Common myeloid progenitor, CD34-positive (primary cell): ENCODE measurements at regions not wholly inside any gene's neighbourhood (a gene's known extent, or its start where the extent isn't known, plus 50 kb on each side); places are given as distances from the start of the nearest gene placed in this dataset.

Experiments used
- CTCF ChIA-PET: fragments of 350-600 bp; sonication (Branson Sonifier 250); formaldehyde crosslinking; loops from one replicate; lab custom pipeline; 2021; ENCODE audit warnings: antibody characterized with exemption; lab: Charles Lee
- POLR2A ChIA-PET: fragments of 350-600 bp; sonication (Branson Sonifier 250); formaldehyde crosslinking; loops from one replicate; lab custom pipeline; 2021; ENCODE audit warnings: antibody characterized with exemption; lab: Charles Lee
- DNase-seq, 3 donors: peaks; one replicate each; pipeline versions ENCODE4 v3.0.0 to v3.0.0-alpha.2; 2013
- H3K27ac ChIP-seq, 2 experiments: 1 replicate in 1 of 2; 2 replicates in 1 of 2; pipeline ENCODE4 v1.7.0; 2013; ENCODE audit warnings: inconsistent platforms in 2 of 2, low read length in 2 of 2, mild to moderate bottlenecking in 2 of 2, low read depth in 1 of 2, moderate library complexity in 1 of 2; ENCODE audit not compliant: severe bottlenecking in 2 of 2, insufficient read depth in 1 of 2, poor library complexity in 1 of 2
- H3K27me3 ChIP-seq, 5 experiments: replicated peaks in 2 of 5; 1 replicate in 3 of 5; 2 replicates in 2 of 5; pipeline versions ENCODE4 v1.6.1 to v1.7.0; 2013; ENCODE audit warnings: low read length in 4 of 5, mild to moderate bottlenecking in 2 of 5, moderate library complexity in 2 of 5, inconsistent platforms in 1 of 5; ENCODE audit not compliant: insufficient read depth in 5 of 5, control insufficient read depth in 4 of 5
- H3K36me3 ChIP-seq, 4 experiments: 1 replicate in 2 of 4; 2 replicates in 2 of 4; pipeline versions ENCODE4 v1.6.1 to v1.7.0; 2013; ENCODE audit warnings: low read length in 3 of 4, control low read depth in 1 of 4, mild to moderate bottlenecking in 1 of 4; ENCODE audit not compliant: control insufficient read depth in 4 of 4, insufficient read depth in 4 of 4
- H3K4me1 ChIP-seq, 4 experiments: 1 replicate in 3 of 4; 2 replicates in 1 of 4; pipeline versions ENCODE4 v1.6.1 to v1.7.1; 2013; ENCODE audit warnings: low read length in 3 of 4, mild to moderate bottlenecking in 3 of 4, control low read depth in 1 of 4, inconsistent platforms in 1 of 4, moderate library complexity in 1 of 4; ENCODE audit not compliant: control insufficient read depth in 4 of 4, insufficient read depth in 4 of 4; ENCODE audit errors: control extremely low read depth in 1 of 4
- H3K4me3 ChIP-seq, 7 experiments: 1 replicate in 4 of 7; 2 replicates in 3 of 7; pipeline versions ENCODE4 v1.5.1 to v1.7.0; 2013; ENCODE audit warnings: mild to moderate bottlenecking in 7 of 7, low read length in 6 of 7, moderate library complexity in 6 of 7, inconsistent platforms in 2 of 7, low read depth in 2 of 7, control low read depth in 1 of 7; ENCODE audit not compliant: insufficient read depth in 4 of 7, control insufficient read depth in 1 of 7; ENCODE audit errors: extremely low read depth in 1 of 7
- H3K9me3 ChIP-seq, 5 experiments: 1 replicate in 4 of 5; 2 replicates in 1 of 5; pipeline versions ENCODE4 v1.6.1 to v1.7.1; 2013; ENCODE audit warnings: low read length in 4 of 5, mild to moderate bottlenecking in 2 of 5, inconsistent platforms in 1 of 5, low read depth in 1 of 5, moderate library complexity in 1 of 5; ENCODE audit not compliant: control insufficient read depth in 4 of 5, insufficient read depth in 2 of 5; ENCODE audit errors: control extremely low read depth in 1 of 5
- WGBS: methylation state at CpG from one replicate; pipeline ENCODE4 v1.1.5; 2013; ENCODE audit not compliant: insufficient coverage; 5-methylcytosine and 5-hydroxymethylcytosine counted together

DNA sequence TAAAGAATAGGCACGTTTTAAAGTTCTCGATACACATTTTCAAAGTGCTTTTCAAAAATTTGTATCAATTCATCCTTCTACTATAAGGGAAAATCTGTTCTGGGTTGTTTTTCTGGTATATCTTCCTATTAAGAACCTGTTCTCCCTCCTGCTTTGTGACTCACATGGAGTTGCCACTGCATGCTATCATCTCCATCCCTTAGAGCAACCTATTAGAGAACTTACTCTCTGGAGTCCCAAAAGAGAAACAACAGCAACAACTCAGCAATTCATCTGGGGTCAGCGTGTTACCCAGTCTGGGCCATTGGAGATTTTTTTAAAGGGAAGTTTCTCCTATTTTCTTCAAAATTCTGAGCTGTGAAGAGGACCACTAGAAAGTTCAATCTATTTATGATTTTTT, 227.4 kb downstream of the HLX start:
- no CpG with 5 or more reads among the region's 3 CpGs for WGBS
- CTCF ChIA-PET = interaction anchor here (0.8 kb wide), 1 partner anchor 10 kb away, joined by 3 read pairs; no protein-coding TSS in a partner anchor
- H3K9me3 ChIP-seq = peaks cover 0 to 19% (median 2%) of the 10 kb centered on the region in 5 experiments
- no peak overlapping the region for H3K4me3 ChIP-seq
- no peaks in the 10 kb centered on the region for H3K36me3 ChIP-seq
- POLR2A ChIA-PET = no interaction called here
- DNase-seq = no peak
- H3K4me1 ChIP-seq = peaks cover 0 to 2% (median 1%) of the 10 kb centered on the region in 4 experiments
- no peaks in the 10 kb centered on the region for H3K27me3 ChIP-seq
- H3K27ac ChIP-seq = no peak overlapping the region

DNA sequence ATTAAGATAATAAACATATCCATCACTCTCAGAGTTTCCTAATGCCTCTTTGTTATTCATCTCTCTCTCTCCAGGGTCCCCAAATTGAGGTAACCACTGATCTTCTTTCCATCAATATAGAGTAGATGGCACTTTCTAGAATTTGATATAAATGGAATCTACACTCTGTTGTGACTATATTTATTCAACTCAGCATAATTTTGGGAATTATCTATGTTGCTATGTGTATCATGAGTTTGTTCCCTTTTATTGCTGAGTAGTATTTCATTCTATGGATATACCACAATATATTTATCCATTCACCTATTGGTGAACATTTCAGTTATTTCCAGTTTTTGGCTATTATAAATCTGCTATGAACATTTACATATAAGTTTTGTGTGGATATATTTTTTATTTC, 230.7 kb downstream of the HLX start:
- ChIA-PET POLR2A (no interaction called here), CTCF (no interaction called here)
- DNase-seq = no peak
- Histone ChIP-seq H3K27me3 (no peaks in the 10 kb centered on the region), H3K4me3 (no peak overlapping the region), H3K9me3 (peaks cover 0 to 22% (median 2%) of the 10 kb centered on the region in 5 experiments), H3K4me1 (peaks cover 0 to 2% (median 0%) of the 10 kb centered on the region in 4 experiments), H3K36me3 (no peaks in the 10 kb centered on the region), H3K27ac (no peak overlapping the region)

DNA sequence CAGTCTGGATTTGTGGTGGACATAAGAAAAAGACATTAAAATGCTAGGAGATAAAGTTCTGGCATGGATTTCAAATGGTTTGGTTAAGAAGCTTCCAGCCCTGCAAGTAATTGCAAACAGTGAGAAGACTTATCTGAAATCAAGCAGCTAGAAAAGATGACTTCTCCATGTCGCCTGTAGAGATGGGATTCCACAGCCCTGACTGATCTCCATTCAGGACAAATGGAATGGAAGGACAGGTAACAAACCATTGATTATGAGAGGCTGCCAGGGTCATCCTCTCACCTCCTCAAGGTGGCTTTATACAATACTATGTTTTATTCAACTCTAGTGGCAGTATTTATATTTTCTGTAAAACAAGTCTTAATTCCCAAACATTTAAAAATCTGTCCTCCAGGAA, 237.9 kb downstream of the HLX start:
- WGBS = 91% methylated on average over 1 of the region's 1 CpG
- no peak overlapping the region for H3K4me3 ChIP-seq
- no peaks in the 10 kb centered on the region for H3K27me3 ChIP-seq
- CTCF ChIA-PET = interaction anchor here (1.1 kb wide), 1 partner anchor 11 kb away, joined by 3 read pairs; no protein-coding TSS in a partner anchor
- DNase-seq = no peak
- POLR2A ChIA-PET = no interaction called here
- peaks cover 0 to 12% (median 1%) of the 10 kb centered on the region in 5 experiments for H3K9me3 ChIP-seq
- no peaks in the 10 kb centered on the region for H3K36me3 ChIP-seq
- peaks cover 5 to 9% (median 5%) of the 10 kb centered on the region in 4 experiments for H3K4me1 ChIP-seq
- no peak overlapping the region for H3K27ac ChIP-seq

DNA sequence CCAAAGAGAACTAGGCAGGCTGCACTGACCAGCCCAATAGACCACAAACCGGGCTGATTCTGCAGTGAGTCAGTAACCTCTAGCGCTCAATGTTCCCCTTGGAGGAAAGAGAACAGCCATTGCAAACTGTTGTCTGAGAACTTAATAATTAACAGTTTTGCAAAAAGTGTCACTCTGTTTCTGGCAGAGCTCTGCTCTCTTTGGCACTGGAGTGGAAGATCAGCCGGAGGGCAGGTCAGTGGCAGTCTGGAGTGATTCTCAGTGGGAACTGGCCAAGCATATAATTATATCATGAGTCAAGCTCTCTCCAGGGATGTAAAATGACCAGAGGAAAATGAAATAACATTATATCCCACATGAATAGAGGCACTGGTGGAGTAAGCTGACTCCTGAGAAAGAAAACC, 238.3 kb downstream of the HLX start:
- Histone ChIP-seq H3K4me1 (peaks cover 5 to 9% (median 5%) of the 10 kb centered on the region in 4 experiments), H3K36me3 (no peaks in the 10 kb centered on the region), H3K9me3 (peaks cover 0 to 12% (median 1%) of the 10 kb centered on the region in 5 experiments), H3K27ac (no peak overlapping the region), H3K27me3 (no peaks in the 10 kb centered on the region), H3K4me3 (no peak overlapping the region)
- DNase-seq = peak in 1 of 3 donors; percentile 14
- 88% methylated on average over 3 of the region's 3 CpGs for WGBS
- ChIA-PET POLR2A (no interaction called here), CTCF (interaction anchor here (1.1 kb wide), 1 partner anchor 11 kb away, joined by 3 read pairs; no protein-coding TSS in a partner anchor)

DNA sequence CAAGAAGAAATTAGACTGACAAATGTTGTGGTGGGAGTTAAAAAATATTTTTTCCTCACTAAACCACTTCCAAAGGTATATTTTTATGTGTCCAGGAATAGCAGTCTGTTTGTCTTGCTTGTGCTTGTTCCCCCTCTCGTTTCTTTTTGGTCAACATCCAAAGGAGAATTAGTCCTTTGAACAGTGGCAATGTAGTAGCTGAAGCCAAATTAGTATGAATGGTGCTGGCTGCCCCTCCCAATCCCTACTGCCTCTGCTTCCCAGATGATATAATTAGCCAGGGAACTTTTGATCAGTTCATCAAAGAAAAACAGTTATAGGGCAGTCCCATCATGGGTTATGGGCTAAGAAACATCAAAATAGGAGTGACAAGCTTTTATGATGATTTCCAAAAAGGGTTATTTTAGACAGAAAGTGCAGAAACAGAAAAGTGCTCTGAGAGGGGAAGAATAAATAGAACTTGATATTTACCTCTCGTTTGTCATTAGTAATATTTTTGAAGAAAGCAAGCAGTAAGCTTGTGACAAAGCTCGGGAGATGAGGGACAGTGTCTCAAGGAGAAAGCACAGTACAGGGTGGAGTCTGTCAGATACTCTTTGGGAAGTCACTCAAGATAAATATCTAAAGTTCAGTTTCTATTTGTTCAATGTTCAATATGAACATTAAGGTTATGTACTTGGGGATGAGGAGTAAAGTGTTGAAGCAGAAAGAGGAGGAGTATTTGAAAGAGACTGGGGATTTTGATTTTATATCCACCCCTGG, 239.1 kb downstream of the HLX start:
- ChIA-PET CTCF (no interaction called here), POLR2A (interaction anchor here (0.6 kb wide), 1 partner anchor 583 kb away, joined by 3 read pairs; no protein-coding TSS in a partner anchor)
- no peak overlapping the region for H3K27ac ChIP-seq
- H3K27me3 ChIP-seq = no peaks in the 10 kb centered on the region
- H3K4me1 ChIP-seq = peaks cover 5 to 9% (median 5%) of the 10 kb centered on the region in 4 experiments
- WGBS = 100% methylated on average over 2 of the region's 3 CpGs
- DNase-seq = no peak
- H3K4me3 ChIP-seq = no peak overlapping the region
- H3K36me3 ChIP-seq = no peaks in the 10 kb centered on the region
- peaks cover 0 to 12% (median 1%) of the 10 kb centered on the region in 5 experiments for H3K9me3 ChIP-seq

DNA sequence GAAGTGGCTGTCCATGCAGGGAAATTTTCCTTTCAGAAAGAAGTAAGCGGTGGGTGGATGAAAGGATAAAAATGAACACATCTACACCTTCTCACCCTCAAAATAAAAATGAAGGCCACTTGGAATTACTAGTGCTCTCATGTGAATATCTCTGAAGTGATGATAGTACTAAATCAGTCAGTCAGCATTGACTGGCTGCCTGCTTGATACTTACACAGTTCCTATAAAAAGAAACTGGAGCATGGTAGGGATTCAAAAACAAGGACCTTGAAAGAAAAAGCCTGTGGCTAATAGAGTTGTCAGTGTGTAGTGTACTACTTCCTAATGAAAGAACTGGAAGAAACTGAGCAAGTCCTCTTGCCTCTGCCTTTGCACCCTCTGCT, 239.7 kb downstream of the HLX start:
- no peak overlapping the region for H3K27ac ChIP-seq
- no peaks in the 10 kb centered on the region for H3K36me3 ChIP-seq
- no peaks in the 10 kb centered on the region for H3K27me3 ChIP-seq
- no peak for DNase-seq
- H3K4me3 ChIP-seq = no peak overlapping the region
- WGBS = no CpG with 5 or more reads among the region's 1 CpG
- peaks cover 5 to 9% (median 5%) of the 10 kb centered on the region in 4 experiments for H3K4me1 ChIP-seq
- ChIA-PET CTCF (no interaction called here), POLR2A (interaction anchor here (0.6 kb wide), 1 partner anchor 582 kb away, joined by 3 read pairs; no protein-coding TSS in a partner anchor)
- peaks cover 0 to 12% (median 1%) of the 10 kb centered on the region in 5 experiments for H3K9me3 ChIP-seq

DNA sequence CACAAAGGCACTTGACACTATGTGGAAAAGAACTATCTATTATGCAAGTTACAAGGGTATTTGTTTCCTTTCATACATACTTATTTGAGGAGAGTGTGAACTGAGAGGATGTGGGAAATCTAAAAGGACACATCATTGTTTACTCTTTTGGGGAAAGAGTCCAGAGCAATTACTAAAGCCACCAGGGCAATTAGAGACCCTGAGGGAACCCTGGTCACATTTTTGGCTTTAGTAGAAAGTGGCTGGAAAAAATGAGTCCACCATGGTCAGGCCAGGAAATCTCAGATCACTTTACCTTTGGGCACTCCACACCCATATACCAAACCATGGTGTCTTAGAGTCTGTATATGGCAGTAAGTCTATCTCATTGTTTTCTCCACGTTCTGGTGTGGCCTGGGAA, 243.3 kb downstream of the HLX start:
- ChIA-PET POLR2A (no interaction called here), CTCF (interaction anchor here (1.0 kb wide), 1 partner anchor 14 kb away, joined by 4 read pairs; no protein-coding TSS in a partner anchor)
- H3K27ac ChIP-seq = no peak overlapping the region
- no peak overlapping the region for H3K4me3 ChIP-seq
- H3K36me3 ChIP-seq = no peaks in the 10 kb centered on the region
- no peaks in the 10 kb centered on the region for H3K27me3 ChIP-seq
- no CpG with 5 or more reads among the region's 1 CpG for WGBS
- H3K9me3 ChIP-seq = peaks cover 0 to 21% (median 1%) of the 10 kb centered on the region in 5 experiments
- peaks cover 0 to 1% (median 0%) of the 10 kb centered on the region in 4 experiments for H3K4me1 ChIP-seq
- DNase-seq = no peak
